Forelimb muscle (tissue), 1 donor: ENCODE measurements at regions not wholly inside any gene's neighbourhood (a gene's known extent, or its start where the extent isn't known, plus 50 kb on each side); places are given as distances from the start of the nearest gene placed in this dataset.
"Not testable (repeated sequence)": the region's sequence is repeated elsewhere in the genome, so short reads cannot be mapped to it uniquely, and the experiment has no call there.

ENCODE experiments used
- DNase-seq: peaks from one replicate; pipeline ENCODE4 v3.0.0-alpha.2; 2013; ENCODE audit warnings: low read depth

DNA sequence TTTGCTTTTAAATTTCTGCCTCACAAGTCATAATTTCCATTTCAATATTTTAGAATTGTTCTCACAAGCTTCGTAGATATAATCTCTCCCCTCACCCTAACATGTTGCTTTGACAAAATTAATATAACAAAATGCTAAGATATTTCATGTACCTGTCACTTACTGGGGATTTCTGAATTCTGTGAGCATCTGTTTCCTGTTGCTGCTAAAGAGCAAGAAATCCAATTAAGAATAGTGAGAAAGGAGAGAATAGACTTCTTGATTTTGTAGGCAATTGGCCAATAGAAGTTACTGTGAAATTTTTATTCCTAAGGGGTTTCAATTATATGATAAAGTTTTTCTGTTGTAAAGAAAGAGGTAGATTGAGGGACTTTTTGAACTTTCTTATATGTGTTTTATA is 796.5 kb upstream of the ARRDC3 start:
- no peak for DNase-seq

DNA sequence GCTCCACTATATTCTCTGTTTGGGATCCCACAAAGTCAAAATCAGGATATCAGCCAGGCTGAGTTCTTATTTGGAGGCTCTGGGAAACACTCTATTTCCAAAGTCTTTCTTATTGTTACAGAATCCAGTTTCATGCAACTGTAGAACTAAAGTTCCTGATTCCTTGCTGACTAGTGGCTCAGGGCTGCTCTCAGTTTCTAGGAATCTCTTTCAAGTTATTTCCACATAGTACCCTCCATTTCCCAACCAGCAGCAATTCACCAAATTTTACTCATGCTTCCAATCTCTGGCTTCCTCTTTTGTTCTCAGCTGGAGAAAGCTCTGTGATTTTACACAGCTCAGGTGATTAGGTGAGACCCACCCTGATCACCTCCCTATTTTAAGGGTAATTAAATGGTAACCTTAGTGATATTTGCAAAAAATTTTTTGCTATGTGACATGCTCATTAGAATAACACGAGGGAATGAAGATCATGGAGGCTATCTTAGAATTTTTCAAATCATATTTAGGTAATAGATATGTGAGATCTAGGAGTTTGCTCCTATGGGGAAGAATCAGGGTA is 794.9 kb upstream of the ARRDC3 start:
- no peak for DNase-seq

DNA sequence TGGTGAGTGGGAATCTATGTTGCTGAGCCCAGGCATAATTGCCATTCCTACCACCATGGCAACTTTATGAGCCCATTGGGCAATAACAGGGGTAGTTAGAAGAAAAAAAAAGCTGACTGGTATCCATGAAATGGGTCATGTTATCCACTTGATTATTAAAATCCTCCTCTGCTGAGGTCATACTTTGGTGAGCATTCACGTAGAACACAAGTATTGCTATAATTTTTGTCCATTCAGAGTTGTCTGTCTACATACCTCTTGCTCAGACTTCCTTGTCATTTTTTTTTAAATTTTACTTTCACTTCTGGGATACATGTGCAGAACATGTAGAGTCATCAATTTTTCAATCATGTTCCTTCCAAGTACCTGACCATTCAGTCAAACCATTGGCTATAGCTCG is 780.8 kb upstream of the ARRDC3 start:
- no peak for DNase-seq

DNA sequence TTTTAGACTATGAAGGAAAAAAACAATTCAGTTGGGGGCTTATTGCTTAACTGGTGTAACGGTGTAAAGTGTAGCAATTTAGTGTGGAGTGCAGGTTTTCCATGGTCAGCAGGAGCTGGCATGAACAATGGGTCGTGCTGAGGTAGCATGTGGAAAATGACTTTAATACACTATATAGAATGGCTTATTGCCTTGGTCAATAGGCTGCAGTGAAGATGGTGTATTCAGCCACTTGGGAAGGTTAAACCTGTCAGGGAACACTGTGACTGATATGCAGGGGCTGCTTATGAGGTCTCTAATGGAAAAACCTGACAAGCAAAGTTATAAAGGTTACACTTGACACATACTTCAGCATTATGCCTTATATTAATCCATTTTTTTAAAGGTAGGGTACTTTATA is 764.7 kb upstream of the ARRDC3 start:
- DNase-seq: no peak

DNA sequence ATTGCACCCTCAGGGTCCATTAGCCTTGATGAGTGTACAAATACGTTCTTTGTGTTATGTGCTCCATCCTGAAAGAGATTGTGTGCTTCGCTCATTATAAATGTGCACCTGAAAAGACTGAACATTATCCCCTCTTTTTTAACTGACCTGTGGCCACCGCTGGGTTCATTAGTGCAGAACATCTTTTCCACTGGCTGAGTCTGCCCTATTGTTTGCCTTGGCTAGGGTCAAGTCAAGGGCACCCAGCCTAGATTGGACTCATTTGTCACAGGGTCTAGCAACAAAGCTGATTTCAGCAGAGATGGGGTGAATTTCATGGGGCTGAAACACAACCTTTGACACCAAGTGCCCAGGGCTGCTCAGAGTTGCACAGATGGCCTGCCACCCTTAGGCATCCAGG is 764.1 kb upstream of the ARRDC3 start:
- DNase-seq: no peak

DNA sequence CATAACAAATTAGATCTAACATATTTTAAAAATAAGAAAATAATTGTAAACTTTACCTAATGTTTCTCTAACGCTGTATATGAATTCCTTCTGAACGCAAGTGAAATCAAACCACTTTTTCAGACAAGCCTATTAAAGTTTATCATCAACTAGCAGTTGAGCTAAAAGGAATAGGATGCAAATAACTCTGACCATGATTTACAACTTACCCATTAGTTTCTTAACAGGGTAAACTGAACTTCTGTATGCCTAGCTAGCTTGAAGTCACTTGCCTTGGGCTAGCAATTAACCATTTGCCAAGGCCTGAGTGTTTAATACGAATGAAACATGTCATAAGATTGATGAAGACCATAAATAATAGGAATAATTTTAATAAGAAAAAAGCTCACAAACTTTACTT is 762.7 kb upstream of the ARRDC3 start:
- DNase-seq: no peak

DNA sequence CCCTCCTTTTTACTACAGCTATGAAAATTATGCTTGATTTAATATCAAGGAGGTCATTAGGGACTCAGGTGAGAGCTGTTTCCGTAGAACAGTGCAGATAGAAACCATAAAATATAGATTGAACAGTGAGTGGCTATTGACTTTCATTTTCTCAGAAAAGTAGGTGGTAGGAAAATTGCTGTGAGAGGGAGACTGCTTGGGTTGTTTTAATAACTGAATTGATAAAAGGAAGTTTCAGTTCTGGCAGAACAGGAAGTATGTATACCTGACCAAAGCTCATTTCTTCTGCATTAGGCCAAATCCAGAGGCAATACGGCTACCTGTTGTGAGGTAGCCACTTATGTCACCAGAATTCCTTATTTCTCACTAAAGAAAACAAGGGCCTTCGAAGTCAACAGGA is 761.7 kb upstream of the ARRDC3 start:
- no peak for DNase-seq

DNA sequence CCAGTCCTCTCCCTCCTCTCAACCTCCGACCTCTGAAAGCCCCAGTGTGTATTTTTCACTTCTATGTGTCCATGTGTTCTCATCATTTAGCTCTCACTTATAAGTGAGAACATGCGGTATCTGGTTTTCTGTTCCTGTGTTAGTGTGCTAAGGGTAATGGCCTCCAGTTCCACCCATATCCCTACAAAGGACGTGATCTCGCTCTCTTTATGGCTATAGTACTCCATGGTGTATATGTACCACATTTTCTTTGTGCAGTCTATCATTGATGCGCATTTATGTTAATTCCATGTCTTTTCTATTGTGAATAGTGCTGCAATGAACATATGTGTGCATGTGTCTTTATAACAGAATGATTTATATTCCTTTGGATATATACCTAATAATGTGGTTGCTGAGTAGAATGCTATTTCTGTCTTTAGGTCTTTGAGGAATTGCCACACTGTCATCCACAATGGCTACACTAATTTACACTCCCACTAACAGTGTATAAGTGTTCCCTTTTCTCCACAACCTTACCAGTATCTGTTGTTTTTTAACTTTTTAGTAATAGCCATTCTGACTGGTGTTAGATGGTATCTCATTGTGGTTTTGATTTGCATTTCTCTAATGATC is 749.3 kb upstream of the ARRDC3 start:
- not testable (repeated sequence) for DNase-seq

DNA sequence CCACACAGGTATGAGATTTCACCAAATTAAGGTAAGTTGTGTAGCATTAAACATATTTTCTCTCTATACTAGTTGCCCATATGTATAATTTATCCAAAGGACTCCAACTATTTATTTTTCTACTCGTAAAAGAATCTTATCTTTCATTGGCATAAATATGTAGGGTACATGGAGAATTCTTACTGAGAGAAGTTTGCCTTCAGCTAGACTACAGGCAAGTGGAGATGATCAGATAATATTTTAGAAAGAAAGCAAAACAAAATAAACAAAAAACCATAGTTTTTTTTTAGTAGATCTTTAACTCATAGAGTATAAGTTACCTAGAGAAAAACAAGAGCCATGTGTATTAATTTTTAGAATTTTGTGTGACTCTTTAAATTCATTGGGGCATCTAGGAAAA is 743.1 kb upstream of the ARRDC3 start:
- no peak for DNase-seq

DNA sequence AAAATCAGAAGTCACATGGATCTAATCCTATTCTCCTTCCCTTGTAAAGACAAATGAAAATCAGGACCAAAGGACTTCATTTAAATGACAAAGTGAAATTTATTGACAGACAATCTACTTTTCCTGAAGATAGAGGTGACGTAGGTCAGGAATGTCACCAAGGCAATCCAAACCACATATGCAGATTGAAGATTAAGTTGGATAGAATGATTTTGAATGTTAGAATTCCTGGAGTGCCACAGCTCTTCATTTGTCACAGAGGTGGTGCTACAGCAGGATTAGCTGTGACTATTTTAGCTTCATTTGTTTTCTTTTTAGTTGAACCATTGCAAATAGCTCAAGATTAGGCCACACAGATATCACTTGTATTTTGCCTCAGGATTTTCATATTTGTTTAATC is 736.0 kb upstream of the ARRDC3 start:
- no peak for DNase-seq

DNA sequence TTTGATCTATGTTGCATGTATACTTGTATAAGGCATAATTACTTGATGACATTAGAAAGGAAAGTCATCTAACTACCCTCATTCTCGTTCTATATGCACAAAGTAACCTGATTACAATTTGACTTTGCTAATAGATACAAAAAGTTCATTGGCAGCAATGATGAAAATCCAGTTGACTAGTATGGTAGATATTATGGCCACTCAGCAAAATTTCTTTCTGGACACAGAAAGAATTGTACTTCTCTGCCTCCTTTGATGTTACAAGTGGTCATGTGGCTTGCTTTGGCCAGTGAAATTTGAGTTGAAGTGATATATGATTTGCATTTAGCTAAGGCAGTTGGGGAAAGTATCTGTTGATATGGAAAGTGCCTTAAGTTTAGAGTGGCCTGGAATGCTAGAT is 723.7 kb upstream of the ARRDC3 start:
- DNase-seq: no peak

DNA sequence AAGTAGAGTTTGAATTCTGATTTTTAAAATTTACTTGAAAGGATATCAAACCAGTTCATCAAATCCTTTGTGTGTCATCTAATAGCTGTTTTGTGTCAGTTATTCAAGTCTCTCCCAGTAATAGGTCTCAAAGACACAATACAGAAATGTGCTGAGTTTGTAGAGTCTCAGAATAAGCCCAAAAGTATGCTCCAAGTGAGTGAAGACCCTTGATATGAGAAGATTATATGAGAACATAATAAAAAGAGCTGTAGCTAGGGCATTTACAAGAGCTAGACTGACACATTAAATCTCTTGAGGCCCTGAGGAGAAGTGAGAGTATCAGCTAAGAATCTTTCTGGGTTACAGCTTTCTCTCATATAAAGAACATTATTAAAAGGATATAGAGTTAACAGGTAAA is 721.0 kb upstream of the ARRDC3 start:
- no peak for DNase-seq

DNA sequence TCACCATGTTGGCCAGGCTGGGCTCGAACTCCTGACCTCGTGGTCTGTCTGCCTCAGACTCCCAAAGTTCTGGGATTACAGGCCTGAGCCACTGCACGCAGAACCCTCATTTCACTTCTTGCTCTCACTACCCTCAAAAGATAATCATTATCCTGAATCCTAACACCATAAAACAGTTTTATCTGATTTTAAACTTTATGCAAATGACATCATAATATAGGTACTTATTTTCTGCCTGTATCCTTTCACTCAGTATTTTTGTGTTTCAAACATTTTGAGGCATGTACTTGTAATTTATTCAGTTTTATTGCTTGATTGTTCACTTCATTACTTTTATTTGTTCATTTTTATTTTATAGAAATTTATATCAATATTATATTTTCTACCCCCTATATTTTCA is 719.2 kb upstream of the ARRDC3 start:
- no peak for DNase-seq

DNA sequence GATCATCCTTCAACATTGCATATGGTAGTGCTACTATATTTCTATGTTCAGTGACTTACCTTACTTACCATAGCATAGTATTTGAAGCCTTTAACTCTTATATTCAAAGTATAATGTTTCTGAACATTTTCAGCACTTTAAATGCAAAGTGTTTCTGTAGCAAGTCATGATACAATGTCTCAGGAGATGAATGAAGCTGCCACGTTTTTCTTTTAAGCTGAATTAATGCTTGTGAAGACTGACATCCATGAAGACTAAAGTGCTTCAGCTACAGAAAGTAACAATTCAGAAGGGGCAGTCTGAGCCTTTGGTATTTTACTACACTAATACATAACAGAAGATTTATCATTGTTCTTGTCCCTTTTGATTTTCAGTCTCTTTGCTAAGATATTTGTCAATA is 709.1 kb upstream of the ARRDC3 start:
- no peak for DNase-seq

DNA sequence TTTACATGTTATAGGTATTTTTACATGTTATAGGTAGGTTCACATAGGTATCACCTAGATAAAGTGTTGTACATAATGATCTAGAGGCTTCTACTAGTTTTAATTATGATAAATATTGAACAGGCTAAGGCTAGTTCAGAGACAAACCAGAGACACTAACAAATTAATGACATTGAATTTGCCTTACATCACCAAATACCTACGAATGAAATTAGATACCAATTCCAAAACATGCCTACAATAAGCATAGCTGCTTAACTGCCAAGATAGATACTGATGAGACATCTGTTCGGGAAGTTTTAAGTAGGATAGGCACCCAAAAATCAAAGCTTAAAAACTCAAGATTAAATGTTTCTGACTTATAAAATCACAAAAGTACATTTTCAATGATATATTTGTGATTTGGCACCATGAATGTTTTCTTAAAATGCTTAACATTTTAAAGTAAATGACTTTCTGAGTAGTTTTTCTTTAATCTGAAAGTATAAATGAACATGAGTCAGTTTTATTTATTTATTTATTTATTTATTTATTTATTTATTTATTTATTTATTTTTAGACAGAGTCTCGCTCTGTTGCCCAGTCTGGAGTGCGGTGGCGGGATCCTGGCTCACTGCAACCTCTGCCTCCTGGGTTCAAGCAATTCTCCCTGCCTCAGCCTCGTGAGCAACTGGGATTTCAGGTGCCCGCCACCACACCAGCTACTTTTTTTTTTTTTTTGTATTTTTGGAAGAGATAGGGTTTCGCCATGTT is 703.1 kb upstream of the ARRDC3 start:
- no peak for DNase-seq

DNA sequence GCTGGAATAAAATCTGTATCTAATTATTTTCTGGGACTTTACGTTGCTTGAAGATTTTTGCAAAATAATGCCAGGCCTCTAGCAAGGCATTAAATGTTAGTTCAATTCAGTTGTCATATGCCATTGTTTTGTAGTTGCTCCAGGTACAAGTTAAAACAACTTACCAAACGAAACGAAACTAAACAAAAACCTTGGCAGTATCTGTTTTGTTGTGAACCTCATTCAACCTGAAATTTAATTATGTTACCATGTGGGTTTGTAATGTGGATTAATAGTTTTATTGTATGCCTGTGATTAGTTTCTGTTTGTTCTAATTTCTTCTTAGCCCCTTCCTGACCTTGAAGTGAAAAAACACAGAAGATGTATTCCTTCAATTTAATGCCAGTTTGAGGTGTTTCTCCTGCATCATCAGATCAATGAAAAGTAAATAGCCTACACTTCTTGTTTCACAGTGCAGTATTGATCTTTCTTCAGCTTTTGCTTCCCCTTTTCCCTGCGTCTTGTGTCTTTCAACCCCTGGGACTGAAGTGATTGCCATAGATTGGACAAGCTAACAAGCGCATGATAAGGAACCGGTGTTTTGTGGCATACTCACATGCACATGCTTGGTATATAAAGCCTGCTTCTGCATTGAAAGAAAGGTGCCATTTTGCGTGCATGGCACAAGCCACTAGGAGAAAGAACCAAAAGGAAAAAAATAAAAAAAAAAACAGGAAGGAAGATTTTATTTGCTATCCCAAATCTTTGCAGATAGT is 699.0 kb upstream of the ARRDC3 start:
- no peak for DNase-seq

DNA sequence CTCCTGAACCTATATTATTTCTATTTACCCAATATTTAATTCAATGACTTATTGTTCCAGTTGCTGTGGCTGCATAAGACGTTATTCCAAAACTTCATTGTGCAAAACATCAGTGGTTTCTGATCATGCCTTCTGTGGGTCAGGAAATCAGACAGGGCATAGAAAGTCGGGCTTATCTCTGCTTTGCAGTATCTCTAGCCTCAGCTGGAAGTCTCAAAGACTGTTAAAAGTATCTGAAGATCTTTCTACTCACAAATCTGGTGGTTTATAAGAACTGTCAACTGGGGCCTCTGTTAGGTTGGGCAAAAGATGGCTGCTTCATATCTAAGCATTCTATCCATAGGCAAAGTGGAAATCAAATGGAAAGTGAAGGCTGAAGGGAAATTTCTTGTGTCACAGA is 687.7 kb upstream of the ARRDC3 start:
- no peak for DNase-seq

DNA sequence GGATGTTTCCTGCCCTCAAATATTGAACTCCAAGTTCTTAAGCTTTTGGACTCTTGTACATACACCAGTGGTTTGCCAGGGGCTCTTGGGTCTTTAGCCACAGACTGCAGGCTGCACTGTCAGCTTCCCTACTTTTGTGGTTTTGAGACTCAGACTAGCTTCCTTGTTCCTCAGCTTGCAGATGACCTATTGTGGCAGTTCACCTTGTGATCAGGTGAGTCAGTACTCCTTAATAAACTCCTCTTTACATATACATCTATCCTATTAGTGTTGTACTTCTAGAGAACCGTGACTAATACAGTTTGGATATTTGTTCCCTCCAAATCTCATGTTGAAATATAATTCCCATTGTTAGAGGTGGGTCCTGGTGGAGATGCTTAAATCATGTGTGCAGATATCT is 681.9 kb upstream of the ARRDC3 start:
- no peak for DNase-seq

DNA sequence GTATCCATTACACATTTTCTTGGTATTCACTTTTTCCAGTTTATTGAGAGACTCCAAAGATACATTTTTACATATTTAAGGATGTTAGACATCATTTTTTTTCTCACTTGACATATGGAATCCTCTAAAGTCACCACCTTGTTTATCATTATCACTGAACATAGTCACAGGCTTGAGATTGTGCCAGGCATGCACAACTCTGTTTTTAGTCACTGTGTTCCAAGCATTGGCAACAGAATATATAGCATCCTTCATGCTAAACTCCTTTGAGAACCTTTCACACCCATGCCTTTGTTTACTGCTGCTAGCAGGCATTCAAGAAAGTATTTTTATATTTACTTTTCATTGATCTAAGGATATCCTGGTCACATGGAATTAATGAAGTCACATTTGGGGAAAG is 668.6 kb upstream of the ARRDC3 start:
- DNase-seq: no peak

DNA sequence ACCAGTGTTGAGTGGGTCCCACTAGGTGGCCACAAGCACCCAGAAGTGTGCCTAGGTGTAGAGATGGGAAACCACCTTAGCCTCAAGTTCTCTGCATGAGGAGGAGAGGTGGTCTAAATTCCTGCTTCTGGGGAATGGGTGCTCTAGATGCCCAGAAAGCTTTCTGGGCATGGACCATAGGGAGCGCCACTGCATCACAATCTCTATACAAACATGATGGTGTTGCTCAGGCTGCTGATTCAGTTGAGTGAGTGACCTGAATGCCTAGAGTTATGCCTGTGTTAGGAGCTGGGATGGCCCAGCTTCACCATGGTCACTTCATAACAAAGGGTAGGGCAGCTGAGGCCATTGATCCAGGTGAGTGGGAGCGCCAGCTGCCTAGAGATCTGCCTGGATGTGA is 667.9 kb upstream of the ARRDC3 start:
- DNase-seq: no peak

DNA sequence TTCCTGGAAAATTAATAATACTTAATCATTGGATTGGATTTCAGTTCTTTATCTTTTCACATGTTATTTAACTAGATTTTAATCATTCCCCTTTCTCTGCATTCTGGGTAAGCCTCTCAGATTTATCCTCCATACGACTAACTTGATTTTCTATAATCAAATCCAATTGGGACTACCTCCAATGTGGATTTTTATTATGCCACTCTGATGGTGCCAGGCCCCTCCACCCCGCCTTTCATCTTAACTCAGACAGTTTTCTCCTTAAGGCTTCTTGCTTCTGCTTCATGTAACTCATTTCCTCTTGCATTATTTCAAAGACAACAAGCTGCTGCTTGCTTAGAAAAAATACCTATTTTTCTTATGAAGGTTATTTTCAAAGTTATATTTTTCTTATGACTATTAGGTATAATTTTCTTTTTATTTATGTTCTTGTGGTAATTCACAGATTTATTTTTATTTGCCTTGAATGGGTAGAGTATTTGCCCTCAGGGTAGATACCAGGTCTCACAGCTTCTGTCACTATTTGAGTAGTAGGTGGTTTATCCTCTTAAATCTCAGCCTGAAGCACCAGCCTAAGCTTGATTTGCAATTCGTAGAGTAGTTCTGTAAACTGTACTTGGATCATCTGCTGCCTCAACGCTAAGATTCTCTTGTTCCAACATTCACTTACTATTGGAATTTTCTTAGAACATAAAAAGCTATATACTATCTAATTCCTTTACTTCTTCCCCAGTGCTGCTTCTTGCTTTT is 659.0 kb upstream of the ARRDC3 start:
- no peak for DNase-seq

DNA sequence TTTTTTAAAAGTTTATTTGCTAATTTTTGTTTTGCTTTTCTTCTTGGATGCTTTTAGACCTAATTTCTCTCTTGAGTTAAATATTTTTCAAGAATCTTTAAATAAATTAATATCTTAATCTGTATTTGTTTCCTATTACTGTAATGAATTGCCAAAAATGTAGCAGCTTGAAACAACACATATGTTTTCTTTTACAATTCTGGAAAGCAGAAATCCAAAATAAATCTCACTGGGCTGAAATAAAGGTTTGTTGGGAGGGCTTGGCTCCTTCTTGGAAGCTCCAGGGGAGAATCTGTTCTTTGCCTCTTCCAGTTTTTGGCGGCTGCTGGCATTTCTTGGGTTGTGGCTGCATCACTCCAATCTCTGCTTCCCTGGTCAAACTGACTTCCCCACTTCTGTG is 658.1 kb upstream of the ARRDC3 start:
- DNase-seq: no peak
